GM23248 (cell line): ENCODE measurements at regions not wholly inside any gene's neighbourhood (a gene's known extent, or its start where the extent isn't known, plus 50 kb on each side); places are given as distances from the start of the nearest gene placed in this dataset.

Source experiments
- DNase-seq: peaks from one replicate; pipeline ENCODE4 v3.0.0-alpha.2; 2015
- H2AFZ ChIP-seq: fragments of 200-600 bp; sonication (generic); 2 replicates; pipeline ENCODE4 v1.6.1; 2016; ENCODE audit warnings: antibody characterized with exemption
- H3F3A ChIP-seq: fragments of 200-600 bp; sonication (generic); 2 replicates; pipeline ENCODE4 v1.6.1; 2016; ENCODE audit warnings: mild to moderate bottlenecking, antibody characterized with exemption, mixed run types; ENCODE audit not compliant: insufficient read depth
- H3K27ac ChIP-seq: fragments of 200-600 bp; sonication (generic); 2 replicates; pipeline ENCODE4 v1.5.1; 2016; ENCODE audit warnings: mild to moderate bottlenecking
- H3K27me3 ChIP-seq: fragments of 200-600 bp; sonication (generic); replicated peaks from 2 replicates; pipeline ENCODE4 v1.6.1; 2016; ENCODE audit warnings: mild to moderate bottlenecking; ENCODE audit not compliant: insufficient read depth
- H3K36me3 ChIP-seq: fragments of 200-600 bp; sonication (generic); 2 replicates; pipeline ENCODE4 v1.6.1; 2016; ENCODE audit warnings: low read depth, mild to moderate bottlenecking
- H3K4me1 ChIP-seq: fragments of 200-600 bp; sonication (generic); 2 replicates; pipeline ENCODE4 v1.6.1; 2016; ENCODE audit warnings: mild to moderate bottlenecking; ENCODE audit not compliant: insufficient read depth
- H3K4me2 ChIP-seq: fragments of 200-600 bp; sonication (generic); one replicate; pipeline ENCODE4 v1.6.1; 2016; ENCODE audit warnings: mild to moderate bottlenecking; ENCODE audit not compliant: unreplicated experiment
- H3K4me3 ChIP-seq: fragments of 200-600 bp; sonication (generic); 2 replicates; pipeline ENCODE4 v1.5.1; 2016; ENCODE audit warnings: mild to moderate bottlenecking
- H3K79me2 ChIP-seq: fragments of 200-600 bp; sonication (generic); 2 replicates; pipeline ENCODE4 v1.6.1; 2016; ENCODE audit warnings: mild to moderate bottlenecking; ENCODE audit not compliant: insufficient read depth
- H3K9ac ChIP-seq: fragments of 200-600 bp; sonication (generic); 2 replicates; pipeline ENCODE4 v1.6.1; 2016; ENCODE audit warnings: mild to moderate bottlenecking
- H3K9me2 ChIP-seq: fragments of 200-600 bp; sonication (generic); 2 replicates; pipeline ENCODE4 v1.6.1; 2016; ENCODE audit warnings: mixed run types, mild to moderate bottlenecking, moderate library complexity; ENCODE audit not compliant: insufficient read depth
- H3K9me3 ChIP-seq: fragments of 200-600 bp; sonication (generic); one replicate; pipeline ENCODE4 v1.6.1; 2017; ENCODE audit warnings: low read depth
- H4K20me1 ChIP-seq: fragments of 200-600 bp; sonication (generic); 2 replicates; pipeline ENCODE4 v1.6.0; 2016; ENCODE audit not compliant: insufficient read depth
- EZH2 ChIP-seq: fragments of 200-600 bp; sonication (generic); IDR thresholded peaks from 2 replicates; pipeline ENCODE4 v1.6.1; 2018; ENCODE audit warnings: antibody characterized with exemption, mild to moderate bottlenecking; ENCODE audit not compliant: insufficient read depth, poor library complexity, severe bottlenecking
- EZH2phosphoT487 ChIP-seq: fragments of 200-600 bp; sonication (generic); IDR thresholded peaks from 2 replicates; pipeline ENCODE4 v1.6.1; 2018; ENCODE audit warnings: antibody characterized with exemption, moderate library complexity, mild to moderate bottlenecking, low read depth; ENCODE audit not compliant: insufficient read depth
- WGBS, 2 experiments: methylation state at CpG; one replicate each; pipeline ENCODE4 v1.1.6; 2015 to 2017; ENCODE audit warnings: low lambda C conversion rate in 2 of 2, low coverage in 1 of 2; ENCODE audit errors: missing lambda C conversion rate in 2 of 2; 5-methylcytosine and 5-hydroxymethylcytosine counted together
- in situ Hi-C: fragments of 300-500 bp; cut with MboI; formaldehyde crosslinking; loops from 2 replicates; pipeline ENCODE4 v1.15.0; 2020

- no peaks in the 10 kb centered on the region for H3K9me3 ChIP-seq
- in situ Hi-C loops: no loop called here
- no peaks in the 10 kb centered on the region for H3K79me2 ChIP-seq
- no peaks in the 10 kb centered on the region for H3K4me1 ChIP-seq
- no peaks in the 10 kb centered on the region; the same call in 1 of the 2 replicates for H3K27me3 ChIP-seq
- no peaks in the 10 kb centered on the region for H3K36me3 ChIP-seq
- H4K20me1 ChIP-seq: no peaks in the 10 kb centered on the region
- no peak overlapping the region for H3K9ac ChIP-seq
- no peak overlapping the region for H3K4me3 ChIP-seq
- no peak overlapping the region for H3K4me2 ChIP-seq
- H3F3A ChIP-seq: no peaks in the 10 kb centered on the region
- TF ChIP-seq EZH2phosphoT487: no peak
- no peak for TF ChIP-seq EZH2
- WGBS, 2 experiments: 52 to 58% methylated on average over 7 of the region's 7 CpGs
- no peak overlapping the region for H3K27ac ChIP-seq
- no peak for DNase-seq
- H2AFZ ChIP-seq: no peak overlapping the region
- no peaks in the 10 kb centered on the region for H3K9me2 ChIP-seq
Observed at GRCh38 chr7:25543210-25543609, 314.9 kb upstream of the NPVF start.

GRCh38 chr7:25543798-25544197 lies 315.5 kb upstream of the NPVF start:
- no peak for DNase-seq
- H3K4me2 ChIP-seq: no peak overlapping the region
- no peaks in the 10 kb centered on the region for H3K36me3 ChIP-seq
- no peaks in the 10 kb centered on the region for H4K20me1 ChIP-seq
- no peaks in the 10 kb centered on the region for H3K4me1 ChIP-seq
- no peak overlapping the region for H3K9ac ChIP-seq
- TF ChIP-seq EZH2phosphoT487: no peak
- TF ChIP-seq EZH2: no peak
- no peaks in the 10 kb centered on the region for H3F3A ChIP-seq
- no peaks in the 10 kb centered on the region; the same call in 1 of the 2 replicates for H3K27me3 ChIP-seq
- H3K79me2 ChIP-seq: no peaks in the 10 kb centered on the region
- no peak overlapping the region for H2AFZ ChIP-seq
- in situ Hi-C loops: no loop called here
- no peaks in the 10 kb centered on the region for H3K9me2 ChIP-seq
- WGBS, 2 experiments: 36 to 37% methylated on average over 2 of the region's 2 CpGs
- H3K4me3 ChIP-seq: no peak overlapping the region
- H3K27ac ChIP-seq: no peak overlapping the region
- H3K9me3 ChIP-seq: no peaks in the 10 kb centered on the region

GRCh38 chr7:25544254-25544653 lies 316.0 kb upstream of the NPVF start:
- Histone ChIP-seq H3K79me2 (no peaks in the 10 kb centered on the region), H3K9me3 (no peaks in the 10 kb centered on the region), H3K36me3 (no peaks in the 10 kb centered on the region), H3K4me1 (no peaks in the 10 kb centered on the region), H3K9me2 (no peaks in the 10 kb centered on the region), H3K9ac (no peak overlapping the region), H3F3A (no peaks in the 10 kb centered on the region), H3K4me2 (no peak overlapping the region), H3K27ac (no peak overlapping the region), H4K20me1 (no peaks in the 10 kb centered on the region), H3K4me3 (no peak overlapping the region), H2AFZ (no peak overlapping the region), H3K27me3 (no peaks in the 10 kb centered on the region; the same call in 1 of the 2 replicates)
- DNase-seq: no peak
- no peak for TF ChIP-seq EZH2
- TF ChIP-seq EZH2phosphoT487: no peak
- WGBS, 2 experiments: 52 to 69% methylated on average over 5 of the region's 5 CpGs
- in situ Hi-C loops: no loop called here

- no peak for TF ChIP-seq EZH2
- TF ChIP-seq EZH2phosphoT487: no peak
- no peaks in the 10 kb centered on the region for H3K9me2 ChIP-seq
- 14 to 15% methylated on average over 7 of the region's 7 CpGs for WGBS, 2 experiments
Observed at GRCh38 chr7:25545124-25546008, 317.1 kb upstream of the NPVF start.

More at GRCh38 chr7:25545124-25546008, 317.1 kb upstream of the NPVF start:
- Histone ChIP-seq H3K4me1 (no peaks in the 10 kb centered on the region), H4K20me1 (no peaks in the 10 kb centered on the region), H3K27ac (no peak overlapping the region), H2AFZ (no peak overlapping the region), H3K9me3 (no peaks in the 10 kb centered on the region), H3K36me3 (no peaks in the 10 kb centered on the region), H3K4me3 (no peak overlapping the region), H3K27me3 (no peaks in the 10 kb centered on the region; the same call in 1 of the 2 replicates), H3F3A (no peaks in the 10 kb centered on the region), H3K4me2 (no peak overlapping the region), H3K9ac (no peak overlapping the region), H3K79me2 (no peaks in the 10 kb centered on the region)
- DNase-seq: no peak
- in situ Hi-C loops: no loop called here
